Right cardiac atrium (tissue), 5 donors: ENCODE measurements at regions not wholly inside any gene's neighbourhood (a gene's known extent, or its start where the extent isn't known, plus 50 kb on each side); places are given as distances from the start of the nearest gene placed in this dataset.
"Not testable (repeated sequence)": the region's sequence is repeated elsewhere in the genome, so short reads cannot be mapped to it uniquely, and the experiment has no call there.

Source experiments
- ATAC-seq, 2 donors: fragments of 200-7000 bp; cut with Tn5 transposase; one replicate each; pipeline versions ENCODE4 v1.8.0 to v1.9.1; 2020; ENCODE audit warnings: moderate library complexity in 2 of 2, mild to moderate bottlenecking in 1 of 2
- DNase-seq, 3 donors: peaks; one replicate each; pipeline ENCODE4 v3.0.0-alpha.2; 2020
- H3K27ac ChIP-seq: one replicate; pipeline ENCODE4 v1.5.1; 2013; ENCODE audit warnings: mild to moderate bottlenecking, low read length, control low read depth, moderate library complexity
- H3K27me3 ChIP-seq: one replicate; pipeline ENCODE4 v1.6.1; 2013; ENCODE audit not compliant: control insufficient read depth, insufficient read depth
- H3K4me1 ChIP-seq: one replicate; pipeline ENCODE4 v1.6.1; 2013; ENCODE audit warnings: low read length; ENCODE audit not compliant: control insufficient read depth, insufficient read depth
- H3K4me3 ChIP-seq: one replicate; pipeline ENCODE4 v1.5.1; 2013; ENCODE audit warnings: low read length, control low read depth
- H3K9me3 ChIP-seq: one replicate; pipeline ENCODE4 v1.6.1; 2013; ENCODE audit warnings: low read length; ENCODE audit not compliant: control insufficient read depth
- WGBS: extraction: QIAGEN DNeasy Blood & Tissue Kit; methylation state at CpG from one replicate; pipeline ENCODE4 v1.1.7; 2013; 5-methylcytosine and 5-hydroxymethylcytosine counted together
- intact Hi-C, 4 donors: fragments of 100-400 bp; cut with DNase I; formaldehyde crosslinking; loops; one replicate each; pipeline versions ENCODE4 v1.11.0 to v1.14.0; 2022 to 2023
- donor health status: healthy with polysubstance abuse.
- donor health status: DM: no; HTN: yes; CAD: no.
- donor health status: DM: no; HTN: no; CAD: no.
- donor health status: DM: no; HTN: yes; CAD: no; lungs with severe emphysema.
- donor health status: DM: yes; HTN: yes; CAD: no.

DNA sequence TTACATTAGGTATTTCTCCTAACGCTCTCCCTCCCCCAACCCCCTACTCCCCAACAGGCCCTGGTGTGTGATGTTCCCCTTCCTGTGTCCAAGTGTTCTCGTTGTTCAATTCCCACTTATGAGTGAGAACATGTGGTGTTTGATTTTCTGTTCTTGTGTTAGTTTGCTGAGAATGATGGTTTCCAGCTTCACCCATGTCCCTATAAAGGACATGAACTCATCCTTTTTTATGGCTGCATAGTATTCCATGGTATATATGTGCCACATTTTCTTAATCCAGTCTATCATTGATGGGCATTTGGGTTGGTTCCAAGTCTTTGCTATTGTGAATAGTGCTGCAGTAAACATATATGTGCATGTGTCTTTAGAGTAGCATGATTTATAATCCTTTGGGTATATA is 162.1 kb upstream of the DLX2 start:
- H3K27me3 ChIP-seq, H3K27ac ChIP-seq, intact Hi-C loops, ATAC-seq, H3K9me3 ChIP-seq, H3K4me1 ChIP-seq, H3K4me3 ChIP-seq, DNase-seq: not testable (repeated sequence)
- 95% methylated on average over 2 of the region's 2 CpGs for WGBS

DNA sequence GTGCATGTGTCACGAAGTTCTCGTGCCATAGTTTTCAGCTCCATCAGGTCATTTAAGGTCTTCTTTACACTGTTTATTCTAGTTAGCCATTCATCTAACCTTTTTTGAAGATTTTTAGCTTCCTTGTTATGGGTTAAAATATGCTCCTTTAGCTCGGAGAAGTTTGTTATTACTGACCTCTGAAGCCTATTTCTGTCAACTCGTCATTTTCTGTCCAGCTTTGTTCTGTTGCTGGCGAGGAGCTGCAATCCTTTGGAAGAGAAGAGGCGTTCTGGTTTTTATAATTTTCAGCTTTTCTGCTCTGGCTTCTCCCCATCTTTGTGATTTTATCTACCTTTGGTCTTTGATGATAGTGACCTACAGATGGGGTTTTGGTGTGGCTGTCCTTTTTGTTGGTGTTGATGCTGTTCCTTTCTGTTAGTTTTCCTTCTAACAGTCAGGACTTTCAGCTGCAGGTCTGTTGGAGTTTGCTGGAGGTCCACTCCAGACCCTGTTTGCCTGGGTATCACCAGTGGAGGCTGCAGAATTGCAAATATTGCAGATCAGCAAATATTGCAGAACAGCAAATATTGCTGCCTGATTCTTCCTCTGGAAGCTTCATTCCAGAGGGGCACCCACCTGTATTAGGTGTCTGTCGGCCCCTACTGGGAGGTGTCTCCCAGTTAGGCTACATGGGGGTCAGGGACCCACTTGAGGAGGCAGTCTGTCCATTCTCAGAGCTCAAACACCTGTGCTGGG is 157.7 kb upstream of the ITGA6 start:
- DNase-seq, H3K27ac ChIP-seq, H3K9me3 ChIP-seq, intact Hi-C loops, ATAC-seq, H3K27me3 ChIP-seq, H3K4me1 ChIP-seq, H3K4me3 ChIP-seq: not testable (repeated sequence)
- 85% methylated on average over 7 of the region's 7 CpGs for WGBS

DNA sequence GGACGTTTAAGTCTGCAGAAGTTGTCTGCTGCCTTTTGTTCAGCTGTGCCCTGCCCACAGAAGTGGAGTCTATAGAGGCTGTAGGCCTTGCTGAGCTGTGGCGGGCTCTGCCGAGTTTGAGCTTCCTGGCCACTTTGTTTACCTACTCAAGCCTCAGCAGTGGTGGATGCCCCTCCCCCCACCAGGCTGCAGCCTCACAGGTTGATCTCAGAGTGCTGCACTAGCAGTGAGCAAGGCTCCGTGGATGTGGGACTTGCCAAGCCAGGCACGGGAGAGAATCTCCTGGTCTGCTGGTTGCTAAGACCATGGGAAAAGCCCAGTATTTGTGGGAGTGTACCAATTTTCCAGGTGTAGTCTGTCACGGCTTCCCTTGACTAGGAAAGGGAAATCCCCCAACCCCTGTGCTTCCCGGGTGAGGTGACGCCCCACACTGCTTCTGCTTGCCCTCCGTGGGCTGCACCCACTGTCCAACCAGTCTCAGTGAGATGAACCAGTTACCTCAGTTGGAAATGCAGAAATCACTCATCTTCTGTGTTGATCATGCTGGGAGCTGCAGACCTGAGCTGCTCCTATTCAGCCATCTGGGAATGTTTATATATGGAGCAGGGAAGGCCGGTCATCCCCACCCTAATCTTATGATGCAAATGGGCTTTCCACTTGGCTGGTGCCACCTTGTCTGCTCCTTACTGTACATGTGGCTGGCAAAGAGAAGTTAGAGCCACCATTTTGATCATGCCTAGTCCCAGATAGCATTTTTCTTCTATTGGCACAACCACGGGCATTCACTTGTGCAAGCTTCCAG is 156.9 kb upstream of the ITGA6 start:
- H3K27me3 ChIP-seq, result no peaks in the 10 kb centered on the region
- 56% methylated on average over 11 of the region's 11 CpGs for WGBS
- DNase-seq, result no peak
- H3K9me3 ChIP-seq, result no peaks in the 10 kb centered on the region
- no peak for ATAC-seq
- no peak overlapping the region for H3K4me3 ChIP-seq
- H3K4me1 ChIP-seq, result no peaks in the 10 kb centered on the region
- H3K27ac ChIP-seq, result no peak overlapping the region
- intact Hi-C loops, result no loop called here

DNA sequence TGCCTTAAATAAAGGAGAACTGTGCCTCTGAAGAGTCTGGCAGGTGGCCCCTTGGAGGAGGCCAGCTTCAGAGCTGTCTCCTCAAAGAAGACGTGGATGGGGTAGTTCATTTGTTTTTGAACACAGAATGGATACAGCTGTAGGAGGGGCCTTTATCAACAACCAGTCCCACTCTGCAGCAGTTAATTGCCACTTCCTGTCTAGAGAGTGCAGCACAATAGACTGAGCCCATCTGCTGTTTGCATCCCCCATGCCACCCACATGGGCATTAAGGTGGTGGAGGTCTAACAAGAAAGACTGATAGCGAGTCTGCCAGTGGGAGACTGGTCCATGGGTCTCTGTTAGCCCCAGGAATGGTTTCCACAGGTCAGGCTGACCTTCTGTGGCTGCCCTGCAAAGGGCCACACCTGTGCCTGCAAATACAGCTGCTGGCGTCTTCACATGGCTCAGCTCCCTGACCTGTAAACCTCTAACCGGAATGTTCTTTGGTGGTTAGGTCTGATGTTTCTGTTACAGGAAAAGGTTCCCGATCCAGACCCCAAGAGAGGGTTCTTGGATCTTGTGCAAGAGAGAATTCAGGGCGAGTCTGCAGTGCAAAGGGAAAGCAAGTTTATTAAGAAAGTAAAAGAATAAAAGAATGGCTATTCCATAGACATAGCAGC is 153.3 kb upstream of the ITGA6 start:
- H3K4me1 ChIP-seq, result no peaks in the 10 kb centered on the region
- 80% methylated on average over 6 of the region's 6 CpGs for WGBS
- DNase-seq (no peak), ATAC-seq (no peak)
- no peaks in the 10 kb centered on the region for H3K9me3 ChIP-seq
- intact Hi-C loops, result no loop called here
- H3K4me3 ChIP-seq, result no peak overlapping the region
- no peak overlapping the region for H3K27ac ChIP-seq
- H3K27me3 ChIP-seq, result no peaks in the 10 kb centered on the region

DNA sequence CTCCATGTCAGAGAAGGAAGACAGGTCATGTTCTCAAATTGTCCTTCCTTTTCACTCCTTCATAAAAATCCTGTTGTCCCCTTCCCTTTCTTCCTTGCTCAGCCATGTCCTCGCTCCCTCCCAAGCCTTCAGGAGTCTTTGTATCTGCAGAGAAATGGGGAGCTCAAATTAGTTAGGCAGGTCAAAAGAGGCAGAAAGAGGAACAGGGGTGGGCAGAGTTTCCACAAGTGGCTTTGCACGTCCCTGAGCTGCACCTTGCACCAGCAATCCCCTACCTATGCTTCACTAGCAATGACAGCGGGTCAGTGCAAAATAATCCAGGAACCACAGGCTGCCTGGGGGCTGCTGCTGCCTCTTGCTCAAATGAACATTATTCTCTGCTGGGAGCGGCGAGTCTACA is 152.1 kb upstream of the ITGA6 start:
- no peaks in the 10 kb centered on the region for H3K27me3 ChIP-seq
- no peaks in the 10 kb centered on the region for H3K9me3 ChIP-seq
- ATAC-seq (no peak), DNase-seq (no peak)
- no peaks in the 10 kb centered on the region for H3K4me1 ChIP-seq
- no peak overlapping the region for H3K27ac ChIP-seq
- intact Hi-C loops, result no loop called here
- no peak overlapping the region for H3K4me3 ChIP-seq
- WGBS, result 89% methylated on average over 5 of the region's 5 CpGs

DNA sequence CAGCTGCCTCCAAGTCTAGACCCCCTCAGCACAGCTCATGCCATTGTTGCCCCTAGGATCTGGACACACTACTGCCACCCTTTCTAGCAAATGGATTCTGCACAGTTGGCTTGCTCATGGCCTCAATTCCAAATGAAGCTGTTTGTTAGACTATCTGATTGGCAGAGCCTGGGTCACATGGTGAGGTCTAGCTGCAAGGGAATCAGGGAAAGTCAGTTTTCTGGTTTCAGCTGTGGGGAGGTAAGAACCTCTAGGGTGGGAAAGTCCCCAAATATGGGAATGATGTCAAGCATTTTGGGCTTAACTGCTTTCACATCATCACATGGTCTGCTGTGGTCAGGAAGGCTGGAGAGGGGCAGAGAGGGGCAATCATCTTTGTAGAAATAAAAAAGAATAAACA is 150.4 kb upstream of the ITGA6 start:
- DNase-seq (no peak), ATAC-seq (no peak)
- Histone ChIP-seq H3K9me3 (no peaks in the 10 kb centered on the region), H3K4me3 (no peak overlapping the region), H3K27me3 (no peaks in the 10 kb centered on the region), H3K27ac (no peak overlapping the region), H3K4me1 (no peaks in the 10 kb centered on the region)
- intact Hi-C loops, result no loop called here

DNA sequence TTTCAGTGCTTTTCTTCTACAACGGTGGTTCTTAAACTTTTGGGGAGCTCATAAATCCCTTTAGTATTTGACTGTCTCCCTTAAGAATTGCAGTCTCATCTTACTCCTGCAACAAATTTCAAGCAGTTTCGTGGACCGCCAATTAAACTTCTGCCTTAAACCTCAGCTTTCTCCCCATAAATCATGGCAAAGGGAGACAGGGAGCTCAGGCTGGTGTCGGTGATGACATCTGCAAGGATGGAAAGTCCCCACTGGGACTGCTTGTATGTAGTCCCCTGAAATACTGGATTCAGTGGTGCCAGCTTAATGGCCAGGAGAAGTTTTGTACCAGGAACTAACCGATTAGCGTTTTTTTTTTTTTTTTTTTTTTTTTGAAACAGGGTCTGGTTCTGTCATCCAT is 148.7 kb upstream of the ITGA6 start:
- ATAC-seq, result no peak
- 84% methylated on average over 6 of the region's 6 CpGs for WGBS

DNA sequence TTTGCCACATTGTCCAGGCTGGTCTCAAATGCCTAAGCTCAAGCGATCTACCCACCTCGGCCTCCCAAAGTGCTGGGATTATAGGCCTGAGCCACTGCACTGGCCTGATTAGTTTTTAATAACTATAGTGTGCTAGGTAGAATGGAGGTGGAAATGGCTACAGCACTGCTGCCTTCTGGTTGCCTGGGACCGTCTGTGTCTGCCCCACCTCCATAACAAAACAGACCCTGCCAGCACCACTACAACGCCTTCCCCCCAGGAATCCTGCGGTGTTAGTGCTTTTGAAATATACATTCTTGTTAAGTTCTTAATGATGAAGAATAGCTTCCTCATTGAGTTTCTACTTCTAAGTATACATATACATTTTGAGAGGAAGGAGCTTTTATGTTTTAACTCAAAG is 148.2 kb upstream of the ITGA6 start:
- no peaks in the 10 kb centered on the region for H3K4me1 ChIP-seq
- no peak overlapping the region for H3K4me3 ChIP-seq
- no peak overlapping the region for H3K27ac ChIP-seq
- 87% methylated on average over 5 of the region's 5 CpGs for WGBS
- no peaks in the 10 kb centered on the region for H3K9me3 ChIP-seq
- ATAC-seq (no peak), DNase-seq (no peak)
- intact Hi-C loops, result no loop called here
- H3K27me3 ChIP-seq, result no peaks in the 10 kb centered on the region

More for the DNA sequence above, 148.7 kb upstream of the ITGA6 start:
- Histone ChIP-seq H3K4me1 (no peaks in the 10 kb centered on the region), H3K27me3 (no peaks in the 10 kb centered on the region), H3K27ac (no peak overlapping the region), H3K4me3 (no peak overlapping the region), H3K9me3 (no peaks in the 10 kb centered on the region)
- intact Hi-C loops, result no loop called here
- no peak for DNase-seq

DNA sequence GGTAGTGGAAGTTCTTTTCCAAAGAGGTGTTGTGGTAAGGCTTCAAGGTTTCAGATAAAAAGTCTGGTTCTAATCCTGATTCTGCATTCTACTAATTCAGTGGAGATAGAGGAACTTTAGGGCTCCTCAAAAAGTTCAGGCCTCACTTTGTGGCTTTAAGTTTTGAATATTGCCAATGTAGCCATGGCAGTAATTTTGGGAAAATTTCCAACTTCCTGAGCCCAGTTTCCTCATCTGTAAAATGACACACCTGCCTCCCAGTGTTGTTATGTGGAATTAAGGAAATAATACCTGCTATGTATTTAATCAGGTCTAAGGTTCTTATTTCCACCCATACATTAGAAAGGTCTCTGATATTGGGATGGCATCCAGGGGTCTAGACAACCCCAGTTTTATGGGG is 147.6 kb upstream of the ITGA6 start:
- peaks cover 3% of the 10 kb centered on the region for H3K4me1 ChIP-seq
- intact Hi-C loops, result no loop called here
- H3K27ac ChIP-seq, result no peak overlapping the region
- H3K9me3 ChIP-seq, result no peaks in the 10 kb centered on the region
- no peak overlapping the region for H3K4me3 ChIP-seq
- DNase-seq (no peak), ATAC-seq (no peak)
- H3K27me3 ChIP-seq, result no peaks in the 10 kb centered on the region

DNA sequence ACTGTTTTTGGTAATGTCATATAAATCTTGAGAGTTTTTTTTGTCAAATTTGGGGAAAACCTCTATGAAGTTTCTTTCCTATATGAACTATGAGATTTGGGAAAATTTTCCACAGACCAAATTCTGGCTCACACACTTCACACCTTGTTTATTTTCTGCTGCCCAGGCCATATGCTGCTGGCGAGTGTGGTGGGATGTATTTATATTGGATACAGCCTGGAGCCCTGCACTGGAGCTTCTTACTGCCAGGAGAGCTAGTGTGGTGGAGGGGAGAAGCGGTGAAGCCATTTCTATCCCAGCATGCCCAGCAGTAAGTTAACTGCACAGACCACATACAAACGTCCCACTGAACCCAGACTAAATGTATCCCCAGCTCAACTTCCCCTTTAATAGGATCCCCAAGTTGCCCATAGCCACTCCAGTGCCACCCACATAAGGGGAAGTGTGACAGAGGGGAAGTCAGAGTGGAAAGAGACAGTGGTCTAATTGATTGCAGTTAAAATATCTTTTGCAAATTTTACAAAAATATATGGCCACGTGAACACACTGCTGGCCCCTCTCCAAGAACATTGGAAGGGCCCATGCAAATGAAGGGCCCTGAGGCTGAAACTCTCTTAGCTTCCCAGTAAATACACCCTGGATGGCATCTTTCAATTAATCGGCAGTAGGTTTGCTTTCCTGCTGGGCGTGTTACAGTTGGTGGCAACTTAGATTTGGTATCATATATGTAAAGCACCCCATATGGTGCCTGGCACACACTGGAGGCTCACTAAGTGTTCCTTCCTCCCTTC is 146.6 kb upstream of the ITGA6 start:
- WGBS, result 71% methylated on average over 6 of the region's 6 CpGs
- Histone ChIP-seq H3K27ac (no peak overlapping the region), H3K27me3 (no peaks in the 10 kb centered on the region), H3K9me3 (no peaks in the 10 kb centered on the region), H3K4me3 (no peak overlapping the region), H3K4me1 (peaks cover 7% of the 10 kb centered on the region)
- ATAC-seq, result peak; percentile 50 to 70
- DNase-seq, result peak in 1 of 3 donors; percentile 64
- intact Hi-C loops, result no loop called here
